ENCODE measurements at regions not wholly inside any gene's neighbourhood (a gene's known extent, or its start where the extent isn't known, plus 50 kb on each side); places are given as distances from the start of the nearest gene placed in this dataset.

DNA sequence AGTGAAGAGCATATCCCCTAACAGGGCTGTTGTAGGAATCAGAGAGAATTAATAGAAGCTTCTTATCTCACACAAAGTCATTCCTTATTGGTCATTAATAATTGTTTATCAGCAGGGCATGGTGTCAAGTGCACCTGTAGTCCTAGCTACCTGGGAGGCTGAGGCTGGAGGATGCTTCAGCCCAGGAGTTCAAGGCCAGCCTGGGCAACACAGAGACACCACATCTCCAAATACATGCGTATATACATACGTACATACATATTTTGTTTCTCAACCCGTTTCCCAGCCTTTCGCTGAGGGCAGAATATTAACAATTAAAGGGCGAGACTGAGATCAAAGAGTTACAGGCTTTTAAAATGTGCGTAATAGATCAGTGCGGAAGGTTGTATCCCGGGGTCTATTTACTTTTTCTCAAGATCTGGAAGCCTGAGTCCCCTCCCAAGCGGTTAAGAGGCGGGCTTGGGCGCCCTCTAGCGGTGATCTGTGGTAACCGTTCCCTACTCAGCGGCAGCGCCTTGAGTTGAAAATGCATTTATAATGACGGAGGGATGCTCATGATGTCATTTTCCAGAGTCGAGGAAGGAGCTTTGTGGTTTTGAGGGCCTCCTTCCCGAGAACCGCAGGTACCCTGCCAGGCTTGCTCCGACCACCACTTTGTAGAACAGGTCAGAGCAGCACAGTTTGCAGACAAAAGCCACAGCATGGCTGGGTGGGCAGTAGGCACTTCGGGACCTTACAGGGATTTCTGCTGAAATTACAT, 169.6 kb upstream of the GPR12 start:
- peak; percentile 81 for DNase-seq

DNA sequence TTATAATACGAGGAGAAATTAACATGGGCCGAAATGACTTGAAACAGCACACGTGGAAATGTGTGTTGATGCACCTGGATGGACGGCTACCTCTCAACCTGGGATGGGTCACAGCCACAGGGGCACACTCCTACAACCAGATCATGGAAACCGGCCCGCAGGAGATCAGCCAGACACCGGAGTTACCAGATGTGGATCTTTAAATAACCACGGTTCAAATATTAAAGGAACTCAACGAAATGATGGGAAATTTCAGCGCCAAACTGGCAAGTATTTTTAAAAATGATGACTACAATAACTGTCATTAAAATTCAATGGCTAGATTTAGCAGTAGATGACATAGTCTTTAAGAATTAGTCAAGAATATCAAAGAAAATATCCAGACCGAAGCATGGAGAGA, 166.9 kb upstream of the GPR12 start:
- no peak for DNase-seq

GRCh38 chr13:26926371-26926770, 165.8 kb upstream of the GPR12 start:
- DNase-seq: no peak

GRCh38 chr13:26923824-26924605, 163.4 kb upstream of the GPR12 start:
- DNase-seq: no peak

DNA sequence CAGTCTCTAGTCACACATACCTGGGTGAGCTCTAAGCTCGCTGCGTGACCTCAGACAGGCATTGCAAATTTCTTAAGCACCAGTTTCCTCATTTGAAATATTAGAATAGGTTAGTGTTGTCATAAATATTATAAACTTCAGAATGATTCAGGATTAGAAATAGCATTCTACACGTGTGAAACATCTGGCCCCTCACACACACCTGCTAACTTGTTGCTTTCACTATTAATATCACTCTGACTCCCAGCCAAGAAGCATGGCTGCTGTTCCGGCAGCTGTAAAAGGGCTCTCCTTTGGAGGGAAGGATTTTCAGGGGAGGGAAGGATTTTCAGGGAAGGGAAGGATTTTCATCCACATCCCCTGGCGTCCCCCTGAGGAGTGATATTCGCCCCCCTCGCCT, 161.3 kb upstream of the GPR12 start:
- no peak for DNase-seq

DNA sequence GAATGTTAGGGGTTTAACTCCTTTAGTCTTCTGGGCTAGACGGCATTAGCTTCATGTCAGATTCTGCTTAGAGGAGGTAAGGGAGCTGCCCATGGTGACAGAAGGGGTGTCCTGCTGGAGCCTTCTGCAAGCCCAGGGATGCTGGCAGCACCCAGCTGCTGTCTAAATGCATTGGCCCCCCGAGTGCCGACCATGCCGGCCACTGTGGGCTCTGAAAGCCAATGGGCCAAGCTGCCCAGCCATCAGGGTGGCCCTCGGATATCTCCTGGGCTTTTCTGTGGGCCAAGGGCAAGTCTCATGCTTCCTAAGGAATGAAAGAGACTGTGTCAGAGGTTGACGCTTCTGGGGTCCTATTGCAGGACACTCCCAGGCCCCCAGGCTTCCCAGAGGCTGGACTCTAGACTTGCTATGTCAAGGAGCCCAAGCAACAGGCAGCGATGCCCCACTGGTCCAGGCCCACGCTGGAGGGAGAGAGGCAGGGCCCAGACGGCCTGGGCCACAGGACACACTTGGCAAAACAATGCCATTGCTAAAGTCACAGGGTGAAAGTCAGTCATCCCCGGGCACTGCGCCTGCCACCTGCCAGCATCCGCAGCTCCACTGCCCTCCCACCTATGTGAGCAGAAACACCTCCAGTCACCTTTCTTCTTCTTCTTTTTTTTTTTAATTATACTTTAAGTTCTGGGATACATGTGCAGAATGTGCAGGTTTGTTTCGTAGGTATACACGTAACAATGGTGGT, 160.2 kb upstream of the GPR12 start:
- no peak for DNase-seq

DNA sequence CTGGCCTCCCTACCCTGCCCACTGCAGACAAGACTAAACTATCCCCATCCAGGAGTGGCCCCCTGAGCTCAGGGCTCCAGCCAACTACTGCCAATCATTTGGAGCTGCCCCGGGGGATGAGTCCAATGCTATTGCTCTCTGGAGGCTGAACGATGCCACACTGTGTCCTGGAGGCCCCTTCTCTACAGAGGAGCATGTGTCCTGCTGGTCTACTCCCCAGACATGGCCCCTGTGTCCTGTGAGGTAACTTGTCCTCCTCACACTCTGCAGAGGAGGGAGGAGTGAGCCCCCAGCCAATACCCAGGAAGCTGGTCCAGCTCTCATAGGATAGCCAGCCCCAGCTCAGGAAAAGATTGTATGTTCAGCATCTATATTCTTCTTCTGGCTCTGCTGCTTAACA, 159.1 kb upstream of the GPR12 start:
- no peak for DNase-seq

DNA sequence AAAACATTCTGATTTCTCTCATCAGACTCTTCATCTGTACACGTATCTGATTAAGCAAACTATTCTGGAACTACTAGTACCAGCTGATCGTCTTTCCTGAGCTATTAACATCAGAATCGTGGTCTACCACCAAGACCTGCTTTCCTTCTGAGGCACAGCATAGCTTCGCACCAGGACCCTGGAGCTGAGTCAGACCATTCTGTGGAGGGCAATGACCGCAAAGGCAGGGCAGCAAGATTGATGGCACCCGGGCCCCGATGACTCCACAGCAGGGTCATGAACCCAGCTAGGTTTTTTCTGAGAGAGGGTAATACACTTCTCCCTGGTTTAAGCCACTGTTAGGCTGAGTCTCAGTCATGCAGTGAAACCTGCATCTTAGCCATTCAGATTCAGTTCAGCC, 158.7 kb upstream of the GPR12 start:
- no peak for DNase-seq

DNA sequence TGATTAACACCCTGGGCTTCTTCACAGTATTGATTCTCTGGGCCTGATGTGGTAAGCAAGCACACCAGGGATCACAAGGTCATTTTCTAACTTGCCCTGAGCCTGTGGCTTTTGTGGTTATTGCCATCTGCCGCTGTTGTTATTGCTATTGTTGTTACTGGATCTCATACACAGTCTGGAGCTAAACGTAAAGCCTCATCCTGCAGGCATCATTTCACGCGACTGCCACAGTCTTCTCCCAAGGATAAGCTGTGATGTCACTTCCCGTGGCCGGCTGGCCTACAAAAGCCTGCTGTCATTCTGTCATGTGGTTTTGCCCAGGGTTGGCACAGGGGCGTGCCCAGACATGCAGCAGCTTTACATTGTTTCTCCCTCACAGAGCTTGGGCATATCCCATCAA, 154.0 kb upstream of the GPR12 start:
- peak; percentile 70 for DNase-seq

DNA sequence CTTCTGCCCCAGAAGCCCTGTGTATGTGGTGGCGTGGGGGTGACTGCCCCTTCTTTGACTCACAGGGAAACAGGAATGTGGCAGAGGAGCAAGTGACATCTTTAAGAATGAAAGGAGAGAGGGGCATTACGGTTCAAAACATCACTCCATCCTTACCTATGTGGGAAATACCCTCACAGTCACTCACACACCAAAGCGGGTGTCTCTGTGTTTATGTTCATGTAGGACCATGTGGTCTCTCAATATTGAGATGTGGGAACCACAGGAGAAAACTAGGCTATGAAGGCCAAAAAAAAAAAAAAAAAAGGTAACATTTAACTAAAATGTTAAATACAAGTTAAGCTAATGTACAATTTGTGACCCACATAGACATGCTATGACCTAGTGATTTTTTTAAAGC, 153.6 kb upstream of the GPR12 start:
- no peak for DNase-seq

DNA sequence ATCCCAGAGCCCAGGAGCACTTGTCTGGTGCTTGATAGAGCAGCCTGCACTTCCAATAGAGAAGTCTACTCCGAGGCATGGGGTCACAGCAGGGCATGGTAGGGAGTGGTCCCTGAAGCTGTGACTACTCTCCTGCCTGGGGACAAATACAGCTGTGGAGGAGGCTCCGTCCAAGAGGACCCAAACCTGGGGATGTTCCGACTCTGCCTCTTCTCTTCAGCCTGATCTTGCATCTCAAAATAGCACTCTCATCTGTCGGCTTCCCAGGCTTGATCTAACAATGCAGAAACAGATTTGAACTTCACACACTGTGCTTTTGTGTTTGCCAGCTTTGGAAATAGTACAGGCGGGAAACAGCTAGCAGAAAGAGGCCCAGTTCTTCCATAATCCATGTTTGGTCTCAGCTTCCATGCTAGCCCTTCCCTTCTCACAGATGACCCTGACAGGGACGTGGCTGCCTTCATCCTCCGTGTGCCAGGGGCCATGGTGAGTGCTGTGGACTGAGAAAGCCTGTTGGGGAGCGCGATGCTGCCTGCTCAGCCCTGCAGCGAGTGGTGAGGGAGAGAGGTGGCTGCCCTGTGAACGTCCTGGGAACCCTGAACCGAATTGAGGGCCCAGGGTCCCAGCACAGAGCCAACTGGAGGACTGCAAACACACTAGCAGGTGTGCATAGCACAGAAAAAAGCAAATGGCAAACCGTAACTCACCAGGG, 150.3 kb upstream of the GPR12 start:
- DNase-seq: no peak

- no peak for DNase-seq
These were observed 148.9 kb upstream of the GPR12 start for GRCh38 chr13:26909477-26909876.

GRCh38 chr13:26908126-26908525, 147.5 kb upstream of the GPR12 start:
- DNase-seq: no peak

- DNase-seq: no peak
These were observed 138.6 kb upstream of the GPR12 start for GRCh38 chr13:26899202-26899601.

DNA sequence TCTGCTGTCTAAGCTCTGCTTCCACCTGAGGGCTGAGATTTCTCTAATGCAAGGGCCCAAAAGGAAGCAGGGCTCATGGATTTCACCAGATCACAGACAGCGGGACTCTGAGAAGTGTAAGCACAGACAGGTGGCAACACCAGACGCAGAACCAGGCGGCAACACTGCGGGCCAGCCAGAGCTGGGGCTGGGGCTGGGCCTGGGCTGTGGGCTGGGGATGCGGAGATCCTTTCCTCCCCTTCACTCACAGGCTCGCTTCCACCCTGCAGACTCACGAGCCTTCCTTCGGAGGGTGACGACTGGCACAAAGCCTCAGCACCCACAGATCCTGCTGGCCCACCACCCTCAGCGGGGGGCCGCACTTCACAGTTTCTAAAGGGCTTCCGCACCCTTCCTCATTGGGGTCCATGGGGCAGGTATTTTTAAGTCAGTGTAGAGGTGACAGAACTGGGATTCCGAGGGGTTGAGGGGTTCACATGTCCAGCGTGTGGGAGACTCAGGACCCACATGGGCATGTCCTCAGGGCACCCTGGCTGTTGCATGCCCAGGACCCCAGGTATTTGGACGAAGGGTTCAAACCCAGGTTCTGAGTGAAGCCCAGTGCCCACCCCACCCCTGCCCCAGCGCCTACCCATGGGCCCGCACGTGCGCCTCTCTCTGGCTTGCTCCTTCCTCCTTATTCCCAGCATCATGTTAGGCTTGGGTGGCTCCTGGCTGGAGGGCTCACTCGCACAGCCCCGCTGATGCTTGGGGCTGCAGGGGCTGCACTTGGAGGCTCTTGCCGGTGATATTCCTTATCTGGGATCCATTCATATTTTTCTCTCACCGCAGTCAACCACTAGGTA, 137.3 kb upstream of the GPR12 start:
- no peak for DNase-seq

- DNase-seq: no peak
These were observed 136.5 kb upstream of the GPR12 start for GRCh38 chr13:26896986-26897668.

- DNase-seq: no peak
These were observed 135.4 kb upstream of the GPR12 start for GRCh38 chr13:26895808-26896466.

GRCh38 chr13:26895081-26895807, 134.7 kb upstream of the GPR12 start:
- DNase-seq: no peak

GRCh38 chr13:26888632-26889031, 128.0 kb upstream of the GPR12 start:
- no peak for DNase-seq

GRCh38 chr13:26887594-26887993, 127.0 kb upstream of the GPR12 start:
- DNase-seq: no peak
